ENCODE measurements at regions not wholly inside any gene's neighbourhood (a gene's known extent, or its start where the extent isn't known, plus 50 kb on each side); places are given as distances from the start of the nearest gene placed in this dataset.
"Not testable (repeated sequence)": the region's sequence is repeated elsewhere in the genome, so short reads cannot be mapped to it uniquely, and the experiment has no call there.

- no peak for TF ChIP-seq POLR2A (IDR thresholded peaks at IDR 0.05)
- TF ChIP-seq CTCF (IDR thresholded peaks at IDR 0.05): no peak
- 69 to 71% methylated on average over 2 of the region's 2 CpGs for WGBS, 2 donors
Measured at GRCh38 chr4:19557161-19557560, 694.5 kb upstream of the SLIT2 start.

GRCh38 chr4:19556276-19556675 lies 695.4 kb upstream of the SLIT2 start:
- H3K4me1 ChIP-seq; H3K4me3 ChIP-seq; H3K9me3 ChIP-seq; intact Hi-C loops (cut with DNase I); H3K27me3 ChIP-seq; DNase-seq; H3K36me3 ChIP-seq: not testable (repeated sequence)
- H3K27ac ChIP-seq: peak overlapping the region in 2 of 4 donors; percentile 36 to 69
- 74 to 77% methylated on average over 10 of the region's 10 CpGs for WGBS, 2 donors

More at GRCh38 chr4:19557161-19557560, 694.5 kb upstream of the SLIT2 start:
- Histone ChIP-seq H3K9me3 (no peaks in the 10 kb centered on the region), H3K27ac (no peak overlapping the region), H3K27me3 (no peaks in the 10 kb centered on the region), H3K36me3 (no peaks in the 10 kb centered on the region), H3K4me3 (no peak overlapping the region), H3K4me1 (no peaks in the 10 kb centered on the region)
- DNase-seq: no peak
- intact Hi-C loops (cut with DNase I): no loop called here

- Histone ChIP-seq H3K27me3 (no peaks in the 10 kb centered on the region), H3K4me3 (no peak overlapping the region), H3K4me1 (peaks cover 0 to 22% (median 3%) of the 10 kb centered on the region in 3 donors), H3K9me3 (no peaks in the 10 kb centered on the region), H3K27ac (peak overlapping the region in 2 of 4 donors; percentile 62 to 67), H3K36me3 (no peaks in the 10 kb centered on the region)
- 47 to 52% methylated on average over 2 of the region's 2 CpGs for WGBS, 2 donors
- DNase-seq: no peak
- intact Hi-C loops (cut with DNase I): no loop called here
- TF ChIP-seq CTCF (IDR thresholded peaks at IDR 0.05) (no peak), POLR2A (IDR thresholded peaks at IDR 0.05) (no peak)
Measured at GRCh38 chr4:19547463-19547862, 704.2 kb upstream of the SLIT2 start.

GRCh38 chr4:19544446-19545125 lies 707.1 kb upstream of the SLIT2 start:
- no peaks in the 10 kb centered on the region for H3K36me3 ChIP-seq
- DNase-seq: no peak
- H3K4me3 ChIP-seq: no peak overlapping the region
- H3K9me3 ChIP-seq: no peaks in the 10 kb centered on the region
- no peak overlapping the region for H3K27ac ChIP-seq
- intact Hi-C loops (cut with DNase I): no loop called here
- 55 to 77% methylated on average over 4 of the region's 4 CpGs for WGBS, 2 donors
- peaks cover 0 to 34% (median 3%) of the 10 kb centered on the region in 3 donors for H3K4me1 ChIP-seq
- no peaks in the 10 kb centered on the region for H3K27me3 ChIP-seq
- no peak for TF ChIP-seq CTCF (IDR thresholded peaks at IDR 0.05)
- no peak for TF ChIP-seq POLR2A (IDR thresholded peaks at IDR 0.05)

- DNase-seq: no peak
- no peak overlapping the region for H3K27ac ChIP-seq
- H3K27me3 ChIP-seq: no peaks in the 10 kb centered on the region
- TF ChIP-seq POLR2A (IDR thresholded peaks at IDR 0.05): no peak
- TF ChIP-seq CTCF (IDR thresholded peaks at IDR 0.05): no peak
- H3K4me1 ChIP-seq: peaks cover 0 to 12% (median 0%) of the 10 kb centered on the region in 3 donors
- intact Hi-C loops (cut with DNase I): no loop called here
- no peaks in the 10 kb centered on the region for H3K9me3 ChIP-seq
- 46 to 57% methylated on average over 6 of the region's 6 CpGs for WGBS, 2 donors
- no peaks in the 10 kb centered on the region for H3K36me3 ChIP-seq
- no peak overlapping the region for H3K4me3 ChIP-seq
Measured at GRCh38 chr4:19540859-19541540, 710.7 kb upstream of the SLIT2 start.

Measured in esophagus squamous epithelium (tissue), 5 donors.